ENCODE measurements at regions not wholly inside any gene's neighbourhood (a gene's known extent, or its start where the extent isn't known, plus 50 kb on each side); places are given as distances from the start of the nearest gene placed in this dataset.

DNA sequence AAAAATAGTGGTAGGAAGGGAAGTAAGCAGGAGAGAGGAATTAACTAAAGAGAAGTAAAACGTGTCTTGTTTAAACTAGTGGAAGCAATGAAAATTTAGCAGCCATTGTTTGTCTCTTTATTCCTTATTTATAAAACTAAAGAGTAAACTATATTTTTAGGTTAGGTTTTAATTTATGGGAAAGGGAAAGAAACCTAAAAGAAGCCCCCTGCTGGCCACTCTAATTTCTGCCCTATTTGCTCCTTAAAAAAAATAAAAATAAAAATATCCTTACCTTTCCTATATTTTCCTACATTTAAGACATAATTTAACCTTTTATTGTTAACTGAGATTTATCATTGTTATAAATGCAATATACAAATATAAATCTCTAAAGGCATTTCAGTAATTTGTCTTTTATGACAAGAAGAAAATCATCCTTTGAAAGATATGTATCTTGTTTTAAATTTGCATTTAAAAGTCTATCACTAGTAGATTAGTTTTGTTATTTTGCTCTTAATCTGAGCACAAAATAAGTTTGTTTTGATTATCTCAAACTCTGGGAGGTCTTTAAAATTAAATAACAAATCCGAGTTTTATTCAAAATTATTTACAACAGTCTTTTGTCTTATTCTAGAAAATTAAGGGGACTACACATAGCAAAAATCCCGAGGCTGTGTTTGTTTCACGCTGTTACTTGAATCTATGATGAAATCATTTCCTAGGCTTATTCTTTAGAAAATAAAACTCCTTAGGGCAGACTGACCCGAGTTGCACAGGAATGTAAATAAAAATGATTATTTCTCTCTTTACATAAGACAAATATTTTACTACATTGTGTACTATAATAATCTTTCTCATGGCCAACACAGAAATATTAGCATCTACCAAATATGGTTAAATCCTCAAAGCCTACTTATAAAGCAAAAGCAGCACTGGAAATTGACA, 201.7 kb downstream of the NRIP1 start:
- no CpG with 5 or more reads among the region's 5 CpGs for WGBS (ENCODE audit: extremely low coverage, insufficient read length, low lambda C conversion rate)
- peaks cover 4 to 11% of the 10 kb centered on the region in 2 experiments for H3K4me1 Mint-ChIP-seq
- DNase-seq = no peak

More for the DNA sequence above, 201.7 kb downstream of the NRIP1 start:
- Histone ChIP-seq H3K56ac (ENCODE audit: insufficient read length, low read depth, low read length) (no peak overlapping the region), H3K4ac (ENCODE audit: low read depth, low read length) (no peak overlapping the region), H4K8ac (replicated peaks; ENCODE audit: insufficient read length, low read depth, low read length) (no peak overlapping the region), H3K4me2 (ENCODE audit: insufficient read depth, insufficient read length, low read length) (no peak overlapping the region), H3K14ac (ENCODE audit: insufficient read depth, low read length) (no peak overlapping the region), H2AFZ (ENCODE audit: low read length) (no peak overlapping the region), H3K79me2 (ENCODE audit: insufficient read depth, low read length) (no peaks in the 10 kb centered on the region), H2AK5ac (ENCODE audit: insufficient read length, low read length) (no peak overlapping the region), H3T11ph (ENCODE audit: low read length) (no peak overlapping the region), H3K27me3 (ENCODE audit: insufficient read depth, low read length) (no peaks in the 10 kb centered on the region), H3K23me2 (ENCODE audit: insufficient read length, low read depth, low read length, poor library complexity, severe bottlenecking) (no peaks in the 10 kb centered on the region), H3K9me3 (ENCODE audit: control insufficient read depth, low read depth, low read length) (peaks cover 7% of the 10 kb centered on the region), H2BK12ac (ENCODE audit: insufficient read length, low read depth, low read length) (no peak overlapping the region), H4K20me1 (ENCODE audit: control insufficient read depth, insufficient read depth, insufficient read length) (no peaks in the 10 kb centered on the region), H2BK15ac (ENCODE audit: low read depth, low read length) (no peak overlapping the region), H2BK20ac (ENCODE audit: low read depth, low read length, poor library complexity, severe bottlenecking) (no peak overlapping the region), H3K79me1 (ENCODE audit: insufficient read depth, low read depth, low read length, poor library complexity, severe bottlenecking) (no peaks in the 10 kb centered on the region), H4K91ac (ENCODE audit: insufficient read length, low read depth, low read length) (no peak overlapping the region), H2BK5ac (ENCODE audit: insufficient read length, low read length) (no peak overlapping the region), H3K27ac (ENCODE audit: insufficient read length, low read depth, low read length) (no peak overlapping the region), H4K5ac (ENCODE audit: insufficient read length, low read depth, low read length) (no peak overlapping the region), H3K23ac (ENCODE audit: insufficient read length, low read depth, low read length) (no peak overlapping the region), H3K4me1 (ENCODE audit: insufficient read depth, low read length) (no peaks in the 10 kb centered on the region), H3K18ac (ENCODE audit: insufficient read length, low read depth, low read length) (no peak overlapping the region), H3K9ac (ENCODE audit: extremely low read depth, insufficient read length, low read length) (no peak overlapping the region), H2BK120ac (ENCODE audit: low read depth, low read length, poor library complexity, severe bottlenecking) (no peak overlapping the region)
- Mint-ChIP-seq H3K9me3 (peaks cover 21 to 22% of the 10 kb centered on the region in 2 experiments), H3K27ac (no peak overlapping the region), H3K36me3 (ENCODE audit: insufficient read depth in 1 of 3, low read depth in 3 of 3) (peaks cover 9 to 27% (median 17%) of the 10 kb centered on the region in 3 experiments; a peak in 6 of 7 replicates), H3K4me3 (no peak overlapping the region), H3K27me3 (ENCODE audit: low read depth) (no peaks in the 10 kb centered on the region)
- TF ChIP-seq, protein P1, sequence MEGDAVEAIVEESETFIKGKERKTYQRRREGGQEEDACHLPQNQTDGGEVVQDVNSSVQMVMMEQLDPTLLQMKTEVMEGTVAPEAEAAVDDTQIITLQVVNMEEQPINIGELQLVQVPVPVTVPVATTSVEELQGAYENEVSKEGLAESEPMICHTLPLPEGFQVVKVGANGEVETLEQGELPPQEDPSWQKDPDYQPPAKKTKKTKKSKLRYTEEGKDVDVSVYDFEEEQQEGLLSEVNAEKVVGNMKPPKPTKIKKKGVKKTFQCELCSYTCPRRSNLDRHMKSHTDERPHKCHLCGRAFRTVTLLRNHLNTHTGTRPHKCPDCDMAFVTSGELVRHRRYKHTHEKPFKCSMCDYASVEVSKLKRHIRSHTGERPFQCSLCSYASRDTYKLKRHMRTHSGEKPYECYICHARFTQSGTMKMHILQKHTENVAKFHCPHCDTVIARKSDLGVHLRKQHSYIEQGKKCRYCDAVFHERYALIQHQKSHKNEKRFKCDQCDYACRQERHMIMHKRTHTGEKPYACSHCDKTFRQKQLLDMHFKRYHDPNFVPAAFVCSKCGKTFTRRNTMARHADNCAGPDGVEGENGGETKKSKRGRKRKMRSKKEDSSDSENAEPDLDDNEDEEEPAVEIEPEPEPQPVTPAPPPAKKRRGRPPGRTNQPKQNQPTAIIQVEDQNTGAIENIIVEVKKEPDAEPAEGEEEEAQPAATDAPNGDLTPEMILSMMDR (conservative IDR thresholded peaks at IDR 0.05) = peak; percentile 85

All from H9 (cell line).